Adipocyte (in vitro differentiated cells): ENCODE measurements at regions not wholly inside any gene's neighbourhood (a gene's known extent, or its start where the extent isn't known, plus 50 kb on each side); places are given as distances from the start of the nearest gene placed in this dataset.
"Not testable (repeated sequence)": the region's sequence is repeated elsewhere in the genome, so short reads cannot be mapped to it uniquely, and the experiment has no call there.

ENCODE experiments used
- DNase-seq: peaks from one replicate; pipeline ENCODE4 v3.0.0-alpha.2; 2015; ENCODE audit warnings: low read depth
- H3K27me3 ChIP-seq: replicated peaks from 2 replicates; pipeline ENCODE4 v1.7.0; 2013; ENCODE audit warnings: mild to moderate bottlenecking, low read length, moderate library complexity; ENCODE audit not compliant: control insufficient read depth, insufficient read depth
- H3K36me3 ChIP-seq: 2 replicates; pipeline ENCODE4 v1.7.0; 2013; ENCODE audit warnings: low read length, mild to moderate bottlenecking, moderate library complexity; ENCODE audit not compliant: control insufficient read depth, insufficient read depth, severe bottlenecking
- H3K4me1 ChIP-seq: 2 replicates; pipeline ENCODE4 v1.7.0; 2013; ENCODE audit warnings: mild to moderate bottlenecking, low read length, moderate library complexity; ENCODE audit not compliant: control insufficient read depth, insufficient read depth
- H3K4me3 ChIP-seq: 2 replicates; pipeline ENCODE4 v1.7.0; 2013; ENCODE audit warnings: mild to moderate bottlenecking, low read length, moderate library complexity
- H3K9ac ChIP-seq: 2 replicates; pipeline ENCODE4 v1.7.0; 2013; ENCODE audit warnings: mild to moderate bottlenecking, low read length, moderate library complexity
- H3K9me3 ChIP-seq: 2 replicates; pipeline ENCODE4 v1.7.0; 2013; ENCODE audit warnings: mild to moderate bottlenecking, low read length, moderate library complexity; ENCODE audit not compliant: control insufficient read depth

GRCh38 chr6:85355816-85356215 lies 94.1 kb upstream of the NT5E start:
- no peak overlapping the region for H3K4me3 ChIP-seq
- no peaks in the 10 kb centered on the region for H3K9me3 ChIP-seq
- no peaks in the 10 kb centered on the region for H3K36me3 ChIP-seq
- no peaks in the 10 kb centered on the region for H3K27me3 ChIP-seq
- no peak for DNase-seq
- peaks cover 10% of the 10 kb centered on the region for H3K4me1 ChIP-seq
- H3K9ac ChIP-seq = peak overlapping the region; percentile 10

GRCh38 chr6:85354761-85355618 lies 94.9 kb upstream of the NT5E start:
- no peaks in the 10 kb centered on the region for H3K9me3 ChIP-seq
- H3K9ac ChIP-seq = peak overlapping the region; percentile 10
- H3K36me3 ChIP-seq = no peaks in the 10 kb centered on the region
- H3K4me1 ChIP-seq = peaks cover 4% of the 10 kb centered on the region
- no peaks in the 10 kb centered on the region for H3K27me3 ChIP-seq
- H3K4me3 ChIP-seq = no peak overlapping the region
- peak; percentile 90 for DNase-seq

GRCh38 chr6:85353012-85353411 lies 96.9 kb upstream of the NT5E start:
- peaks cover 6% of the 10 kb centered on the region for H3K4me1 ChIP-seq
- no peaks in the 10 kb centered on the region for H3K9me3 ChIP-seq
- no peak for DNase-seq
- H3K9ac ChIP-seq = no peak overlapping the region
- no peaks in the 10 kb centered on the region for H3K27me3 ChIP-seq
- no peaks in the 10 kb centered on the region for H3K36me3 ChIP-seq
- H3K4me3 ChIP-seq = no peak overlapping the region

GRCh38 chr6:85348643-85349042 lies 101.2 kb upstream of the NT5E start:
- no peak for DNase-seq
- Histone ChIP-seq H3K27me3 (no peaks in the 10 kb centered on the region), H3K4me3 (no peak overlapping the region), H3K36me3 (no peaks in the 10 kb centered on the region), H3K9me3 (no peaks in the 10 kb centered on the region), H3K4me1 (peaks cover 7% of the 10 kb centered on the region), H3K9ac (no peak overlapping the region)

GRCh38 chr6:85347812-85348211 lies 102.1 kb upstream of the NT5E start:
- Histone ChIP-seq H3K4me3 (no peak overlapping the region), H3K27me3 (no peaks in the 10 kb centered on the region), H3K9me3 (no peaks in the 10 kb centered on the region), H3K4me1 (peaks cover 13% of the 10 kb centered on the region), H3K9ac (no peak overlapping the region), H3K36me3 (no peaks in the 10 kb centered on the region)
- DNase-seq = no peak

GRCh38 chr6:85346196-85346595 lies 103.7 kb upstream of the NT5E start:
- no peak overlapping the region for H3K4me3 ChIP-seq
- no peaks in the 10 kb centered on the region for H3K9me3 ChIP-seq
- DNase-seq = no peak

GRCh38 chr6:85344996-85345395 lies 104.9 kb upstream of the NT5E start:
- Histone ChIP-seq H3K36me3 (no peaks in the 10 kb centered on the region), H3K4me1 (peaks cover 11% of the 10 kb centered on the region), H3K27me3 (no peaks in the 10 kb centered on the region), H3K9me3 (no peaks in the 10 kb centered on the region), H3K9ac (no peak overlapping the region), H3K4me3 (no peak overlapping the region)
- DNase-seq = no peak

More at GRCh38 chr6:85346196-85346595, 103.7 kb upstream of the NT5E start:
- Histone ChIP-seq H3K9ac (no peak overlapping the region), H3K27me3 (no peaks in the 10 kb centered on the region), H3K36me3 (no peaks in the 10 kb centered on the region), H3K4me1 (peaks cover 13% of the 10 kb centered on the region)

DNA sequence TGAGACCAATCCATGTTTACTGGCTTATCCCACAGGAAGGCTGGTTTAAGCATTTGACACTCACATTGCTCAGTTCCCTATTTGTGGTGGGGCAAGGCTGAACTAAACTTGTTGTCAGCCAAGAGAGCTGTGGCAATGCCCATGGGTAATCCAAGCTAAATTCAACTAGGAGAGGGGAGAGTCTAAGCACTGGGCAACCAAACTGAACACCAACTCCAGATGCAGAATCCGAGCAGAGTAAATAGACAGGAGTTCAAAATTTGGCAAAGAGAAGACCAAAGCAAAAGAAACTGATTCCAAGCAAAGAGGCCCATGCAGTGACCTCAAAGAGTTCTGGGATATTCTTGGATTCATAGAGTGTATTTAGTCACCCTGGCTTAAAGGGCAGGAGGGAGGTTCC lies 106.5 kb upstream of the NT5E start:
- no peak overlapping the region for H3K4me3 ChIP-seq
- peaks cover 6% of the 10 kb centered on the region for H3K4me1 ChIP-seq
- H3K9me3 ChIP-seq = no peaks in the 10 kb centered on the region
- no peaks in the 10 kb centered on the region for H3K36me3 ChIP-seq
- no peak for DNase-seq
- H3K9ac ChIP-seq = no peak overlapping the region
- H3K27me3 ChIP-seq = no peaks in the 10 kb centered on the region

DNA sequence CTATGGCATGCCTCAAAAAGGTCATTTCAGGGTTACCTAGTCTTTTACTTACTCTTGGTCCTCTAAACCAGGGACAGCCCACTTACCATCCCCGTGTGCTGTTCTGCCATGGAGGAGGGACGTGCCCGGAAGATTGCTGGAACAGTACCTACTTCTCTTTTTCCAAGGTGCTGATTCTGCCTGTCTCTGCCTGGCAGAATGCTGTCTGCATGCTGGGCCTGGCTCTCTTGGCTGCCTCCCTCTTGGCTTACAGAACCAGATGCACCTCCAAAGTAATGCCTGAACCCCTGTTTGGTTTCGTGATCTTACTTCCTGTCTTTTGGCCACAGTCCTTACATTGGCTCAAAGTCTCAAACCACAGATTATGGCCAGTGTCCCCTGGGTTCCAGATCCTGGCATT lies 120.7 kb upstream of the NT5E start:
- Histone ChIP-seq H3K9ac (no peak overlapping the region), H3K36me3 (no peaks in the 10 kb centered on the region), H3K27me3 (no peaks in the 10 kb centered on the region), H3K9me3 (no peaks in the 10 kb centered on the region), H3K4me1 (peaks cover 6% of the 10 kb centered on the region), H3K4me3 (no peak overlapping the region)
- no peak for DNase-seq

- DNase-seq, H3K9me3 ChIP-seq, H3K9ac ChIP-seq, H3K4me1 ChIP-seq, H3K36me3 ChIP-seq, H3K27me3 ChIP-seq, H3K4me3 ChIP-seq: not testable (repeated sequence)
Measured at GRCh38 chr6:85325811-85326210, 124.1 kb upstream of the NT5E start.

- no peaks in the 10 kb centered on the region for H3K4me1 ChIP-seq
- peak; percentile 90 for DNase-seq
- H3K9me3 ChIP-seq = peaks cover 4% of the 10 kb centered on the region
- H3K36me3 ChIP-seq = no peaks in the 10 kb centered on the region
- no peak overlapping the region for H3K4me3 ChIP-seq
- no peaks in the 10 kb centered on the region for H3K27me3 ChIP-seq
- H3K9ac ChIP-seq = no peak overlapping the region
Measured at GRCh38 chr6:85323435-85324040, 126.3 kb upstream of the NT5E start.
